Amniotic epithelial cell (primary cell): ENCODE measurements at regions not wholly inside any gene's neighbourhood (a gene's known extent, or its start where the extent isn't known, plus 50 kb on each side); places are given as distances from the start of the nearest gene placed in this dataset.

ENCODE experiments used
- DNase-seq: peaks from one replicate; pipeline ENCODE4 v3.0.0-alpha.2; 2010; ENCODE audit warnings: low read depth

DNA sequence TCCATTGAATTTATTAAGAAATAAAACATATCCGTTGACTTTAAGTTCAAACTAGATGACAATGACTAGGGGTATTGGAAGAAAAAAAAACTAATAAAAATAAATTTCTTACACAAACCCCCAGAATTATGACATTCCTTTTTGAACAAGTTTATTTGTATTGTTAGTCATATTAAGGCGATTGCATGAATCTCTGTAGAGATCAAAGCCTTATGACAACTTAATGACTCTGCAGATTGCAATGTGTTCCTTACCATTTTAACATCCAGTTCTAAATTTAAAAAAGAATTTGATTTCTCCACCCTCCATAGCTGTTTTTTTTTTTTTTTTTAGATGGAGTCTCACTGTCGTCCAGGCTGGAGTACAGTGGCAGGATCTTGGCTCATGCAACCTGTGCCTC is 189.8 kb upstream of the CEP162 start:
- peak; percentile 7 for DNase-seq

DNA sequence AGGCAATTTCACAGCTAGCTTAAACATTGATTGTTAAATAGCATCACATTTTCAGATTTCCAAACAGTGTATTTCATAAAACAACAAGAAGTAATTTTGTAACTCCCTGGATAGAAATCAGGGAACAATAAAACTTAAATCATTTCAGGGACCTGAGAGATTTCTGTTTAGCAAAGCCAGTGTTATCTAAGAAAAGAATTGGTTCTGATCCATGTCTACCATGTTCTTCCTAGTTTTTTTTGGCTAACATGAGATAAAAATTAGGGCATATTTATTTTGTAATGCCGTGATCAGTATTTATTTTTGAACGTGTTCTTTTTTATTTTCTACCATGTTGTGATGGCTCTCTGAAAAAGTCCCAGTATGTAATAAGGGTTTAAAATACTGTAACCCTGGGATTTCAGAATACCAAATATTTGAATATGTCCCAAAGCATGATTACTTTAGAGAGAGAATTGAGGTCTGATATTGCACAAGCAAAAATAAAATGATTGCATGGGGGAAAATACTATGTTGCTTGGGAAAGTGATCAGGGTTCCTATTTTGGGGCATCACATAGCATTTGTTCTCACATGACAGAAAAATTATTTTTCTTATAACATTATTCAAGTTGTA is 188.7 kb upstream of the CEP162 start:
- no peak for DNase-seq

DNA sequence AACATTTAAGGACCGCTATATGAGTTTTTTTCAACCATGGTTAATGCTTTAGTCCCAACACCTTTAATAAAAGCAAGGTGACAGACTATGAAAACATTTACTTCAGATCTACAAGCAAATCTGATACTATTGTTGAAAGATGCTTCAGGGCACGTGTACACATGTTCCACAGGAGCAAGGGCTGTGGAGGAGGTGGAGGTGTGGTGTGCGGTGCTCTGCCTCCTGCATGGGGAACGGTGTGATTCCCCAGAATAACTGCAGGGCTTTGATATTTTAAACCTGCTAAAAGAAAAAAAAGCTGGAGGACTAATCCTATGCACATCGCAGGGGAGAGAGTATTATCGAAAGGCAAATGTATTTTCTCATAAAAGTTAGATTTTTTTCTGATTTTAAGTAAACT is 188.1 kb upstream of the CEP162 start:
- DNase-seq: no peak

DNA sequence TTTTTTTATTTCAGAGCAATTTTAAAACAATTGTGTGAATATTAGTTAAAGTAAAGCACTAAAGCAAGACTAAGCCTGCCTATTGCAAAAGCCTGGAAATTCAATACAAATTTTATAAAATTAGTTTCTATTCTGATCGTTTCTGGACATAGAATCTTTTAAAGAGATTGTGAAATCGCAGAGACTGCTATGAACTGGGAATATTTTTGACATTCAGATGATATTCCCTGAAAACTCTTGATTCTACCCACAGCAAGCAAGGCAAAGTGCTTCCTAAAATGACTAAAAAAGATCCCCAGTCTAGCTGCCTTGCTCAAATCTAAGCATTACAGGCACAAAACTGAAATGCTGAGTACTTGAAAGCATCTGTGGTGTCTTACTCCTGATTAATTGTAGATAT is 187.6 kb upstream of the CEP162 start:
- DNase-seq: no peak

DNA sequence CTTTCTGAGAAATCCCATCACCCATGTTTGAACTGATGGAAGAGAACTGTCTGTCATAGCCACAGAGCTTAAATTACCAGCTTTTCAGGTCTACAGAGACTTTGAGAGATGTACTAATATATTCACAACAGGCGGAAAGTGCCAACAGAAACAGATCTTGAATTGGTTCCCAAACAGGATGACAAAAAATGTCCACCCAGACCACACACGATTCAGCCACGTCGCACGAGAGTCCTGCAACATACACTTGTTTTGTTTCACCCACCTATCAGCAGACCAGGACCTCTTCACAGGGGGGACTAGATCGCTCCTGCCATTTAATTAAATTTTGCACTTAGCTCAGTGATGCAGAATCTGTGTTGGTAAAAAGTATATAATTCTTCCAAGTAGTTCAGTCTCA is 187.1 kb upstream of the CEP162 start:
- DNase-seq: no peak

DNA sequence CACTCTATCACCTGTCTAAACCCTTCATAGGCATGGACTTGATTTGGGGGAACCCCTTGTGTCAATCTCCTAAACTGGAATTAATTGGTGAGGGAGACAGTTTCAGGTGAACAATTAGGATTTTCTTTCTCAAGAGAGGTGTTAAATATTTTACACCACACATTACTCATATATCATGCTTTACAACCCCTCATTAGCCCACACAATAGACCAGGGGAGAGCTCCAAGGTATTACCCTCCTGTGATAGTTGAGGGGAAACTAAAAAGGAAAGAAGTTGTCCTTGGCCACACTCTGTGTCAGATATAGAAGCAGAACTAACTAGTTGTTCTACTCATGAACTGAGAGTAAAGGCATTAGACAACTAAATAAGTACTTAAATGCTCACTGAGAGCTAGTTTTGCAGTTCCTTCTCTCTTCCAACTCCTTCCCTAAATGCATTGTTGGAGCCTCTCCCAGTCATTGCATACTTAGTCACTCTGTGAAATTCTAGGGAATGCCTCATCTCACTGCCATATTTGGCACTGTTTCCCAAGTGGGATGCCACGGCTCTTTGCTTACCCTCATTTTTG is 183.7 kb upstream of the CEP162 start:
- DNase-seq: peak; percentile 27

DNA sequence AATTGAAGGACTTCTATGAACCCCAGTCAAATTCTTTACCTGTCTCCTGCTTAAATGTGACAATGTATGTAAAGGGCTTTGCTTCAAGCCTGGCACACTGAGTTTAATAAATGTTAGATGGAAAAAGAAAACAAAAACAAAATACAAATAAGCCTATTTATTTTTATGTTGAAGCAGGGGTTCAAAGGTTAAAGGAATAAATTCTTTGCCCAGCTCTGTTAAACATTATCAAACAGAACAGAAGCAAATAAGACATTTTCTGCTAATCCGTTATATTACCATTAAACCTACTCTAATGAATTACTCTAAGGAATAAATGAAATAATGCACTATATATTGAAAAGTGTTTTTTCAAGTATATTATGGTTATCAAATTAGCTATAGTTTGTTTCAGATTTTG is 182.5 kb upstream of the CEP162 start:
- DNase-seq: no peak

DNA sequence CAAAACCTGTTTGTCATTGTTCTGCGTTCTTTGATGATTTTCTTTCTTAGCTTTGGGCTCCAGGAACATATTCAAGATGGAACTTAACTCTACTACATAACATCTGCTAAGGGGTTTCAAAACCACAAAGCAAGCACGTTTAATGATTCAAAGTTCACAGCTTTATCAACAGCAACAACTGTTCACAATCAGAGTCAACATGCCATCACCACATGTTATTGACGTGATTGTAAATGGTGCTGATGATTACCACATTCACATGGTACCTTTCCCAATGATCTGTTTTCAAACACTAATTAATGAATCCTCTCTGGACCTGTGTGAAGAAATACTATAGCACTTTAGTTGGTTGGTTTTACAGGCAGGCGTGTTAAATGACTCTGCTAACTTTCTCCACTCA is 180.6 kb upstream of the CEP162 start:
- DNase-seq: no peak

DNA sequence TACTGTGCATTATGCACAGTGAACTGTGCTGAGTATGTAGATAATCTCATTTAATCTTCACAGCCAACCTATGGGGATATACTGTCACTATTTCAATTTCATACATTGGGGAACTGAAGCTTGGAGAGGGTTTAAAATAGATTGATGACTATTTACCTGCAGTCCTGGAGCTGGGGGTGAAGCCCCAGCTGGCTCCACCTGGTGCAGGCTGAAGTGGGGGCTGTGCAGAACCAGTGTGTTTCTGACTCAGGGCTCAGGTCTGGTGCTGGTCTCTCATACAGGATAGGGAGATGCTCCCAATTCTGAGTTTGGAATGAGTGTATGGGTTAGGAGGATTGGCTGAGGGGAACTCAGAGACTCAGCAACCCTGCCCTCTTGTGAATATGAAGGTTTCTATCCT is 176.1 kb upstream of the CEP162 start:
- DNase-seq: no peak

DNA sequence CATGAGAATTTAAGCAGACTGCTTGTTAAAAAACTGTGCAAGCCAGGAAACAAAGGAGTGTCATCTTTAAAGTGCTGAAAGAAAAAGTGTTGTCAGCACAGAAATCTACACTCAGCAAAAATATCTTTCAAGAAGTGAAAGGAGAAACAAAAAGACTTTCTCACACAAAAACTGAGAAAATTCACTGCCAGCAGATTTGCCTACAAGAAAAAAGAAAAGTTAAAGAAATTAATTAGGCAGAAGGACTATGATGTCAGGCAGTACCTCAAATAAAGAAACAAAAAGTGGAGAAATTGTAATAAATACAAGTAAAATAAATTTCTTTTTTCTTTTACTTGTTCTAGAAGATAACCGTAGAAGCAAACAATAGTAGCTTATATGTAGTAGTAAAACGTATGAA is 171.6 kb upstream of the CEP162 start:
- DNase-seq: no peak

DNA sequence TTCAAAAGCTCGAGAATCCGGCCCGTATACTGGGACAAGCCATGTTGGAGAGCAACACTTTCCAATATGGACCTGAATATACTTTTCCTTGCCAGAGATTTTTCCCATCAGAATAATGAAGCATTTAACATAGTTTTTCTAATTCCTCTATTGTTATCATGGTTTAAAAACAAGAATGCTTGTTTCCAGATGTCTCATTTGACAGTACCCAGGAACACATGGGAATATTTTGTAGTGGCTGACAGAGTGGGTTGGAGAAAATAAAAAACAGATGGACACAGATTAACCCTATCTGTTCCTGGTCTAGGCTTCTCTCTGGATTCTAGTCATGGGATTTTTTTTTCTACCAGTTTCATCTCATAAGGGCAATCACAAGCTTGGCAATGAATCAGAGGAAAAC is 164.8 kb upstream of the CEP162 start:
- no peak for DNase-seq

DNA sequence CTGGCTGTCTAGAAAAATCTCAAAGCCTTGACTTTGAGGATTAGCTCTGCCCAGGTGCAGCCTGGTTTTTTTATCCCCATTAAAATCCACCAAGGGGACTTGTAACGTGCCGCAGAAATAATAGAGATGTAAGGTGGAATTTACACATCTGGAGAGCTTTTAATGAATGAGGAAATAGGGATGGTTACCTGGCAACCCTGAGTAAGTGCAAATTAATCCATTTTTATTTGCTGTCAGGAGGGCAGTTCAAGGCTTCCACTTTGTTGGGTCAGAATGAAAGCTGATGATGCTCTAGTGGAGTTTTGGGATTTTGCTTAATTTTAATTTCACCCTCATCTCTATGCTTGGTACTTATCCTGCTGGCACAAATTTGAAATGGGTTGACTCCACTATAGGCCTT is 163.4 kb upstream of the CEP162 start:
- DNase-seq: no peak

DNA sequence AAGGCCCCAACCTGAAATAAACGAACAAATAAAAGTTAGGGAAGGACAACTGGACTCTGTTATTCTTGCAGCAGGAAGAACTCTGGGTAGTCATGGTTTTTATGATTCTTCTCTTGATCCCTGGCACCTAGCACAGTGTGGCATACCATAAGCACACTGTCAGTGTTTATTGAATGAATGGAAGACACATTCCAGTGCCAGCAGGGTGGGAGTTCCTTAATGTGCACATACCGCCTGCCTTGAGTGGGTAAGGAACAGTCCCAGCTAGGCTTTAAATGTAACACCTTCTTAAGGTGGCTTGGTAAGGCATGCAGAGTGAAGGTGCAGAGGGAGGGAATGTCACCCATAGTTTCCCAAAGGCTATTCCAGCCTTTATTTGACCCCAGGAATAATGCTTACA is 162.9 kb upstream of the CEP162 start:
- no peak for DNase-seq

DNA sequence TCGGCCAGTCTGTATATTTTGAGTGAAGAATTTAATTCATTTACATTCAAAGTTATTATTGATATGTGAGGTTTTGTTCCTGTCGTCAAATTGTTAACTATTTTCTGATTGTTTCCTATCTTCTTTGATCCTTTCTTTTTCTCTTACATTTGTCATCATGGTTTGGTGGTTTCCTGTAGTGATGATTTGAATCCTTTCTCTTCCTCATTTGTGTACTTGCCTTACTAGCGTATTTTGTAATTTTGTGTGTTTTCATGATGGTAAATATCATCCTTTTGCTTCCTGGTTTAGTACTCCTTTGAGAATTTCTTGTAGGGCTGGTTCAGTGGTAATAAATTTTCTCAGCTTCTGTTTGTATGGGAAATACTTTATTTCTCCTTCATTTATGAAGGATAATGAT is 151.7 kb upstream of the CEP162 start:
- no peak for DNase-seq

DNA sequence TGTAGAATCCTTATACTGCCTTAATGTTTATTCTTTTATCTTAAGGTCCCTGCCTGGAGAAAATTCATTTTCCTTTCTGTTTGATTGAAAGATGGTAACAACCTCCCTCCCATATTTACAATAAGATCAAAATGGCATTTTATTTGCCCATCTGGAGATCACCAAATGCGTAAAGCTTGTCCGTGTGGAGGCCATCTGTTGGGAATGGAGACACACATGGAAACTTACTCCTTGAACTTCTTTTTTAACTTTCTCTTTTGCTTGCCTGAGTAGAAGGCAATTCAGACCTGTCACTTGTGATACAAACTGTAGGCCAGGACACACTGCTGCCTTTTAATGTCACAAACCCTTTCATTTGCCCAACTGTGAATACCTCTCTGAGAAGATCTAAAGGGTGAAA is 144.8 kb upstream of the CEP162 start:
- no peak for DNase-seq

DNA sequence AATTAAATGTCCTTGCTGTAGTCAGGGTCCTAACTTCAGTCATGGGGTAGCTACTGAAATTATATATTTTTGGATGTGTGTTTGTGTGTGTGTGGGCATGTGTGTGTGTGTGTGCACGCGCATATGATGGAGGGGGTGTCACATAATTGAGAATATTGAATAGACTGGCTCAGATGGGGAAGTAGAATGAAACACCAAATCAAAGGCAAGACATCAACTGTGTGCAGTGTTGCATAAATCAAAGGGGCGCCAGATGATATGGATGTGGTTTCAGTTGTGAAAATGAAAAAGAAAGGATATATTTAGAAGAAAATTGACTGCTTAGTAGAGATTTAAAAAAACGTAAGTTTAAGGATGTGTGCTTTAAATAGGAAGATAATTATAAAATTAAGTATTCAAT is 144.2 kb upstream of the CEP162 start:
- no peak for DNase-seq

DNA sequence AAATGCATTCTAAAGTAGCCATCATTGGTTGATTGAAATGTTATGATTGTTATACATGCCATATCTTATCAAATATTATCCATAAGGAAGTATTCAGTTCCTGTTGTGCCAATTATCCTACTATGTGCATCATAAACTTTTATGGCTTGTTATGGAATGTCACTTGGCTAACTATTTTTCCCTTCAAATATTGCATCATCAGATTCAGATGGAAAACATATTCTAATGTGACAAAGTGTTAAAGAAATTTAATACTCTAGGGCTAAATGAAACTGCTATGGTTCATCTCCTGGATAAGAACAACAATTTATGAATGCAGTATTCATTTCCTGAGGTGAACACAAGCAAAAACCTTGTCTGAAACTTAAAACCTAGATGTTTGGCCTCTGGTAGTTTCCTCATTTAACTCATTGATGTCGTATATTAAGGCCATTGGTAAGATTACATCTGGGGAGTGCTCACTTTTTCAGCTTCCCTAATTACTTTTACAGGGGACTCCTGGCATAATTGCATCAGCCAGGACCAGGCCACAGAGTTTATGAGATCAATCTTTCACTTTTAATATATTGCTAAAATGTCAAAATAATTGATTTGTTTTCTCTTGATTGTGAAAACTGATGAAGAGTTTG is 134.9 kb upstream of the CEP162 start:
- DNase-seq: no peak

DNA sequence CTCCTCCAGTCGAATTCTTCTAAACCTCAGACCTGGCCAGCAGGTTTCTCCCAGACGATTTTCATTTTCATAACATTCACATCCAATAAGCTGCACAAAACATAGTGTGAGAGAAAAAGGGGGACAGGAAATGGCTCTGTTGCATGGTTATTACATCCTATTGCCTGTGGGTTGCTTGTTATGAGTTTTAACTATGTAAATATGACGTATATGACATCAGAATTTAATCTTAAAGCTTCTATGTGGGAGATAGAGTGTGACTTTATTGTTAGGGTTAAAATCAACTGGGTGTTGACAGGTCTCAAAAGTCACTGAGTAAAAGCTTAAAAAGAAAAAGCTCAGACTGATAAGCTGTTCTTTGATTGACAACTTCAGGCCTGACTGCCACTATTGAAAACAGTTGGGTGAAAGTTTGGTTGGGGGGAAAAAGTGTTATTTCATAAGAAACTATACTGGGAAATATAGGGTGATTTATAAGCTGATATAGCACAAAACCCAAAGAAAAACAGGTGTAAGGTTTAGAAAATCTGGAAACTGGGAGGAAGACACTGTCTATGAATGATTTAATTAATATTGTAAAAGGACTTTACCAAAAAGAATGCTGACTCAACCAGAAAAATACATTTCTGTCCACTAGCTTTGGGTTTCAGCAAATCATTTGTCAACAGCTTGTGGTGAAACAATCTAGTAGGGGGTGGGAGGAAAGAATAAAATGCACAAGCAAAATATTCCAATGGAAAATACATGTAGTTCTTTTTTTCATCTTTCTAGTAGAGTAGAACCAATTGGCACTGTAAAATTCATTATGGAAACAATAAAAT is 134.1 kb upstream of the CEP162 start:
- no peak for DNase-seq

DNA sequence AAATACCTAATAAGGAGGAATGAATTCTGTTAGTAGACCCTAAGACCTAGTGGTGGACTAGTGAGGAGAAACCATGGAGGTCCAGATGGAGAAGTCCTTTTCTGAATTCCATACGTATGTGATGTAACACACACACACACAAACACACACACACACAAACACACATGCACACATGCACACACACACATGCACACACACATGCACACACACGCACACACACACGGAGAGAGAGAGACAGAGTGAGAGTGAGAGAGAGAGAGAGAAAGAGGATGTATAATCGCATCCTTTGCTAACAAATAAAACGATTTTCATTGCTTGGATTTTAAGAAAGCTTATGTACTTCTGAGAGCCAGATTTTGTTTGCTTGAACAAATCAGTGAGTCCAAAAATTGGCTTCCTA is 132.6 kb upstream of the CEP162 start:
- DNase-seq: no peak

DNA sequence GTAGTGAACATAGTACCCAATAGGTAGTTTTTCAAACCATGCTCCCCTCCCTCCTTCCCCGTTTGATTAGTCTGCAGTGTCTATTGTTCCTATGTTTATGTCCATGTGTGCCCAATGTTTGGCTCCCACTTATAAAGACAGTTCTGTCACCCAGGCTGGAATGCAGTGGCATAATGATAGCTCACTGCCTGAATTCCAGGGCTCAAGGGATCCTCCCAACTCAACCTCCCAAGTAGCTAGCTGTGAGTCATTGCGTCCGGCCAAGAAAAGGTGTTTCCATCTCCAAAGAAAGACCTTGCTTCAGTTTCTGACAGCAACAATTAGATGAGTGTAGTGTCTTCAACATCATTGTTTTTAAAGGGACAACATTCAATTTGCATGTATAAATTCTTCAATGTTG is 131.1 kb upstream of the CEP162 start:
- no peak for DNase-seq

DNA sequence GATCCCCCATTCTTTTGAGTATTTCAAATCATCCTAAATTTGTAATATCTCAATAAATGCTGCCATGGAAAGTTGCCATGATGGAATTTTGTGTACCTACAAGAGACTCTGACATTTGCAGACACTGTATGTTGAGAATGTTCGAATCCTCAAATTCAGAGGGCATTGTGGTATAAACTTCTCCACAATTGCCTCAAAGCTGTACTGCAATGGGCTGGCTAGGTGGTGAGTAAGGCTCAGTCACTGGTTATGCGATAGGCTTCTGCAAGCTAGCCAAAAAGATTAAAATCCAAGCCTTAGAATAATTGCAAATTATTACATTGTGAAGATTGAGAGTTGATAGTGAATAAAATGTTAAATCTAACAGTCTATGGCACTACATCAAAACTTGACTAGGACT is 130.2 kb upstream of the CEP162 start:
- no peak for DNase-seq

DNA sequence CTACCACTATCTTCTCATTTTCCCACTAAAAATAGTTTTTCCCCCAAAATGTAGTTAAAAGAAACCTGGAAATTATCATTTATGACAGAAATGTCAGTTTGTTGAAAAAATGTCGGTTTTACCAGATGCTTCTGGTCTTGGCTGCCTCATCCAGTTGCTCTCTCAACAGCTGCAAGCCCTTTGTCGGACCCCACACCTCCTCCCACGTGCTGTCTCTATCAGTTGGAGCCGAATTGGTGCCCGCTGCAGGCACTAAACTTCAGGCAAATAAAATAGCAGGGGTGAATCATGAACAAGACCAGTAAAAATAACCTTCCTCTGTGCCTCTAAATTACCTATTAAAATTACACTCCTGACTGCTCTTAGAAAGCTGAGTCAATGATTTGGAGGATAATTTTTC is 129.5 kb upstream of the CEP162 start:
- DNase-seq: no peak
